Neutrophil (primary cell): ENCODE measurements at regions not wholly inside any gene's neighbourhood (a gene's known extent, or its start where the extent isn't known, plus 50 kb on each side); places are given as distances from the start of the nearest gene placed in this dataset.

Experiments
- H3K27ac ChIP-seq: fragments of 200-600 bp; sonication (generic); 2 replicates; pipeline ENCODE4 v1.5.1; 2016; ENCODE audit warnings: mild to moderate bottlenecking, moderate library complexity
- H3K27me3 ChIP-seq: fragments of 200-600 bp; sonication (generic); 2 replicates; pipeline ENCODE4 v1.6.0; 2016; ENCODE audit warnings: mild to moderate bottlenecking
- H3K36me3 ChIP-seq: fragments of 200-600 bp; sonication (generic); 2 replicates; pipeline ENCODE4 v1.5.1; 2017
- H3K4me1 ChIP-seq, 2 experiments: fragments of 200-600 bp in 1 of 2; sonication (generic) in 1 of 2; 1 replicate in 1 of 2; 2 replicates in 1 of 2; pipeline versions ENCODE4 v1.5.1 to v1.6.1; 2013 to 2016; ENCODE audit warnings: low read depth in 1 of 2, low read length in 1 of 2, mild to moderate bottlenecking in 1 of 2, moderate library complexity in 1 of 2; ENCODE audit not compliant: control insufficient read depth in 1 of 2, insufficient read depth in 1 of 2
- H3K4me3 ChIP-seq, 2 experiments: fragments of 200-600 bp in 1 of 2; sonication (generic) in 1 of 2; 1 replicate in 1 of 2; 2 replicates in 1 of 2; pipeline ENCODE4 v1.5.1; 2013 to 2016; ENCODE audit warnings: low read depth in 1 of 2, low read length in 1 of 2, mild to moderate bottlenecking in 1 of 2, moderate library complexity in 1 of 2
- H3K9me3 ChIP-seq: fragments of 200-600 bp; sonication (generic); 2 replicates; pipeline ENCODE4 v1.5.1; 2016
- CTCF ChIP-seq: fragments of 200-600 bp; sonication (generic); IDR thresholded peaks from 2 replicates; pipeline ENCODE4 v1.5.1; 2016; ENCODE audit warnings: antibody characterized with exemption

GRCh38 chr15:95174301-95175259 lies 943.2 kb downstream of the MCTP2 start:
- H3K4me3 ChIP-seq: no peak overlapping the region
- no peaks in the 10 kb centered on the region for H3K27me3 ChIP-seq
- no peaks in the 10 kb centered on the region for H3K4me1 ChIP-seq
- TF ChIP-seq CTCF: no peak
- no peaks in the 10 kb centered on the region for H3K36me3 ChIP-seq
- no peaks in the 10 kb centered on the region for H3K9me3 ChIP-seq
- no peak overlapping the region for H3K27ac ChIP-seq

GRCh38 chr15:95175914-95176658 lies 944.7 kb downstream of the MCTP2 start:
- no peaks in the 10 kb centered on the region for H3K9me3 ChIP-seq
- H3K27me3 ChIP-seq: no peaks in the 10 kb centered on the region
- no peak for TF ChIP-seq CTCF
- no peak overlapping the region for H3K4me3 ChIP-seq
- H3K27ac ChIP-seq: no peak overlapping the region
- H3K4me1 ChIP-seq: no peaks in the 10 kb centered on the region
- no peaks in the 10 kb centered on the region for H3K36me3 ChIP-seq

GRCh38 chr15:95176794-95177577 lies 945.6 kb downstream of the MCTP2 start:
- TF ChIP-seq CTCF: no peak
- Histone ChIP-seq H3K36me3 (no peaks in the 10 kb centered on the region), H3K4me3 (no peak overlapping the region), H3K9me3 (no peaks in the 10 kb centered on the region), H3K4me1 (no peaks in the 10 kb centered on the region), H3K27ac (no peak overlapping the region), H3K27me3 (no peaks in the 10 kb centered on the region)

GRCh38 chr15:95180530-95180929 lies 949.2 kb downstream of the MCTP2 start:
- H3K27me3 ChIP-seq: no peaks in the 10 kb centered on the region
- no peak overlapping the region for H3K27ac ChIP-seq
- TF ChIP-seq CTCF: no peak
- H3K4me1 ChIP-seq: no peaks in the 10 kb centered on the region
- H3K9me3 ChIP-seq: no peaks in the 10 kb centered on the region
- no peak overlapping the region for H3K4me3 ChIP-seq
- no peaks in the 10 kb centered on the region for H3K36me3 ChIP-seq

- Histone ChIP-seq H3K9me3 (no peaks in the 10 kb centered on the region), H3K4me1 (no peaks in the 10 kb centered on the region), H3K27me3 (no peaks in the 10 kb centered on the region), H3K36me3 (no peaks in the 10 kb centered on the region), H3K4me3 (no peak overlapping the region), H3K27ac (no peak overlapping the region)
- no peak for TF ChIP-seq CTCF
Measured at GRCh38 chr15:95182091-95182490, 950.7 kb downstream of the MCTP2 start.
